CD4-positive, alpha-beta T cell treated with Interleukin-12 subunit alpha and Interleukin-12 subunit beta, for 1 hour (primary cell): ENCODE measurements at regions not wholly inside any gene's neighbourhood (a gene's known extent, or its start where the extent isn't known, plus 50 kb on each side); places are given as distances from the start of the nearest gene placed in this dataset.
"Not testable (repeated sequence)": the region's sequence is repeated elsewhere in the genome, so short reads cannot be mapped to it uniquely, and the experiment has no call there.

Experiments
- DNase-seq: peaks from one replicate; pipeline ENCODE4 v3.0.0-alpha.2; 2020

- DNase-seq: no peak
Observed at GRCh38 chr14:88985654-88986053, 161.2 kb downstream of the TTC8 start.

- DNase-seq: no peak
Observed at GRCh38 chr14:88986146-88986841, 161.8 kb downstream of the TTC8 start.

- not testable (repeated sequence) for DNase-seq
Observed at GRCh38 chr14:88986908-88987307, 162.5 kb downstream of the TTC8 start.

- no peak for DNase-seq
Observed at GRCh38 chr14:88987516-88987915, 163.1 kb downstream of the TTC8 start.

- DNase-seq: no peak
Observed at GRCh38 chr14:88989911-88990310, 165.5 kb downstream of the TTC8 start.

- DNase-seq: no peak
Observed at GRCh38 chr14:88990856-88991255, 166.4 kb downstream of the TTC8 start.

GRCh38 chr14:88992011-88992410, 167.6 kb downstream of the TTC8 start:
- no peak for DNase-seq

- no peak for DNase-seq
Observed at GRCh38 chr14:88993946-88994345, 169.5 kb downstream of the TTC8 start.

GRCh38 chr14:88995437-88996198, 171.2 kb downstream of the TTC8 start:
- DNase-seq: no peak

- no peak for DNase-seq
Observed at GRCh38 chr14:88998027-88998426, 173.6 kb downstream of the TTC8 start.

- no peak for DNase-seq
Observed at GRCh38 chr14:88999137-88999536, 174.7 kb downstream of the TTC8 start.

- no peak for DNase-seq
Observed at GRCh38 chr14:89000007-89000942, 175.8 kb downstream of the TTC8 start.

- DNase-seq: no peak
Observed at GRCh38 chr14:89004166-89004565, 179.7 kb downstream of the TTC8 start.

- DNase-seq: no peak
Observed at GRCh38 chr14:89007906-89008305, 183.5 kb downstream of the TTC8 start.

- DNase-seq: no peak
Observed at GRCh38 chr14:89011355-89012281, 187.2 kb downstream of the TTC8 start.

- DNase-seq: no peak
Observed at GRCh38 chr14:89012282-89013097, 188.0 kb downstream of the TTC8 start.

- peak; percentile 4 for DNase-seq
Observed at GRCh38 chr14:89013098-89013504, 188.7 kb downstream of the TTC8 start.

- DNase-seq: no peak
Observed at GRCh38 chr14:89013698-89014568, 189.5 kb downstream of the TTC8 start.

- no peak for DNase-seq
Observed at GRCh38 chr14:89014569-89014850, 190.1 kb downstream of the TTC8 start.

GRCh38 chr14:89015016-89015415, 190.6 kb downstream of the TTC8 start:
- no peak for DNase-seq

- DNase-seq: no peak
Observed at GRCh38 chr14:89017417-89017816, 193.0 kb downstream of the TTC8 start.
